ENCODE measurements at regions not wholly inside any gene's neighbourhood (a gene's known extent, or its start where the extent isn't known, plus 50 kb on each side); places are given as distances from the start of the nearest gene placed in this dataset.

- CTCF ChIA-PET, result no interaction called here
- no peak for TF ChIP-seq EZH2 (IDR thresholded peaks at IDR 0.05; ENCODE audit: borderline replicate concordance, low read depth, low read length, poor library complexity, severe bottlenecking)
- TF ChIP-seq CTCF (conservative IDR thresholded peaks at IDR 0.05; ENCODE audit: low read depth, low read length), result no peak
- intact Hi-C loops (cut with micrococcal nuclease; ENCODE audit: unreplicated experiment), result no loop called here
- POLR2A ChIA-PET (ENCODE audit: low non-redundant PET), result no interaction called here
- no peaks in the 10 kb centered on the region for H3K27me3 ChIP-seq (replicated peaks; ENCODE audit: insufficient read depth, low read depth, low read length, poor library complexity)
- no peaks in the 10 kb centered on the region for H3K4me1 ChIP-seq (ENCODE audit: insufficient read depth, low read length, poor library complexity, severe bottlenecking)
- no TSS peak for BruUV-seq (replicated peaks)
- H3K27ac ChIP-seq (ENCODE audit: low read depth, low read length, poor library complexity, severe bottlenecking), result no peak overlapping the region
- no peak overlapping the region for H3K4me3 ChIP-seq (ENCODE audit: low read depth, low read length, poor library complexity, severe bottlenecking)
- H3K36me3 ChIP-seq (ENCODE audit: insufficient read depth, low read length, poor library complexity, severe bottlenecking), result no peaks in the 10 kb centered on the region
- no peaks in the 10 kb centered on the region for H3K9me3 ChIP-seq (ENCODE audit: low read depth, low read length, poor library complexity, severe bottlenecking)
- DNase-seq (ENCODE audit: low spot score), result no peak
Measured at GRCh38 chr19:28829762-28830161, 383.2 kb downstream of the UQCRFS1 start.

GRCh38 chr19:28829359-28829758, 383.6 kb downstream of the UQCRFS1 start:
- ChIA-PET POLR2A (ENCODE audit: low non-redundant PET) (no interaction called here), CTCF (no interaction called here)

GRCh38 chr19:28828276-28828870, 384.6 kb downstream of the UQCRFS1 start:
- CTCF ChIA-PET, result no interaction called here
- Histone ChIP-seq H3K27me3 (replicated peaks; ENCODE audit: insufficient read depth, low read depth, low read length, poor library complexity) (no peaks in the 10 kb centered on the region), H3K9me3 (ENCODE audit: low read depth, low read length, poor library complexity, severe bottlenecking) (no peaks in the 10 kb centered on the region), H3K4me1 (ENCODE audit: insufficient read depth, low read length, poor library complexity, severe bottlenecking) (no peaks in the 10 kb centered on the region), H3K4me3 (ENCODE audit: low read depth, low read length, poor library complexity, severe bottlenecking) (no peak overlapping the region), H3K27ac (ENCODE audit: low read depth, low read length, poor library complexity, severe bottlenecking) (no peak overlapping the region), H3K36me3 (ENCODE audit: insufficient read depth, low read length, poor library complexity, severe bottlenecking) (no peaks in the 10 kb centered on the region)
- intact Hi-C loops (cut with micrococcal nuclease; ENCODE audit: unreplicated experiment), result no loop called here
- BruUV-seq (replicated peaks), result no TSS peak
- no peak for DNase-seq (ENCODE audit: low spot score)
- POLR2A ChIA-PET (ENCODE audit: low non-redundant PET), result no interaction called here
- no peak for TF ChIP-seq EZH2 (IDR thresholded peaks at IDR 0.05; ENCODE audit: borderline replicate concordance, low read depth, low read length, poor library complexity, severe bottlenecking)
- TF ChIP-seq CTCF (conservative IDR thresholded peaks at IDR 0.05; ENCODE audit: low read depth, low read length), result no peak

More at GRCh38 chr19:28829359-28829758, 383.6 kb downstream of the UQCRFS1 start:
- DNase-seq (ENCODE audit: low spot score), result no peak
- no peaks in the 10 kb centered on the region for H3K4me1 ChIP-seq (ENCODE audit: insufficient read depth, low read length, poor library complexity, severe bottlenecking)
- no TSS peak for BruUV-seq (replicated peaks)
- H3K9me3 ChIP-seq (ENCODE audit: low read depth, low read length, poor library complexity, severe bottlenecking), result no peaks in the 10 kb centered on the region
- no peaks in the 10 kb centered on the region for H3K27me3 ChIP-seq (replicated peaks; ENCODE audit: insufficient read depth, low read depth, low read length, poor library complexity)
- H3K27ac ChIP-seq (ENCODE audit: low read depth, low read length, poor library complexity, severe bottlenecking), result no peak overlapping the region
- TF ChIP-seq EZH2 (IDR thresholded peaks at IDR 0.05; ENCODE audit: borderline replicate concordance, low read depth, low read length, poor library complexity, severe bottlenecking), result no peak
- TF ChIP-seq CTCF (conservative IDR thresholded peaks at IDR 0.05; ENCODE audit: low read depth, low read length), result no peak
- no peak overlapping the region for H3K4me3 ChIP-seq (ENCODE audit: low read depth, low read length, poor library complexity, severe bottlenecking)
- no peaks in the 10 kb centered on the region for H3K36me3 ChIP-seq (ENCODE audit: insufficient read depth, low read length, poor library complexity, severe bottlenecking)
- intact Hi-C loops (cut with micrococcal nuclease; ENCODE audit: unreplicated experiment), result no loop called here
